HFFc6 (cell line): ENCODE measurements at regions not wholly inside any gene's neighbourhood (a gene's known extent, or its start where the extent isn't known, plus 50 kb on each side); places are given as distances from the start of the nearest gene placed in this dataset.
"Not testable (repeated sequence)": the region's sequence is repeated elsewhere in the genome, so short reads cannot be mapped to it uniquely, and the experiment has no call there.

Experiments
- DNase-seq: peaks from one replicate; pipeline ENCODE4 v3.0.0-alpha.2; 2018
- H3K27ac Mint-ChIP-seq: 2 replicates; pipeline ENCODE4 v1.8.0; 2020; ENCODE audit warnings: mild to moderate bottlenecking, mixed read lengths
- H3K27me3 Mint-ChIP-seq: 2 replicates; pipeline ENCODE4 v1.8.0; 2021; ENCODE audit warnings: mild to moderate bottlenecking, moderate library complexity, mixed read lengths; ENCODE audit not compliant: insufficient read depth
- H3K36me3 Mint-ChIP-seq: 2 replicates; pipeline ENCODE4 v1.8.0; 2021; ENCODE audit warnings: low read depth, mixed read lengths
- H3K4me1 Mint-ChIP-seq: 2 replicates; pipeline ENCODE4 v1.8.0; 2020; ENCODE audit warnings: low read depth, mixed read lengths
- H3K4me3 Mint-ChIP-seq: 2 replicates; pipeline ENCODE4 v1.8.0; 2020; ENCODE audit warnings: mild to moderate bottlenecking, moderate library complexity, mixed read lengths
- H3K9me3 Mint-ChIP-seq: 2 replicates; pipeline ENCODE4 v1.8.0; 2020; ENCODE audit warnings: mild to moderate bottlenecking, mixed read lengths
- CTCF ChIP-seq: fragments of 200-600 bp; sonication (generic); IDR thresholded peaks from 2 replicates; pipeline ENCODE4 v1.5.0; 2021; ENCODE audit warnings: antibody characterized with exemption, mild to moderate bottlenecking

- no peak for DNase-seq
- peaks cover 61% of the 10 kb centered on the region for H3K4me1 Mint-ChIP-seq
- H3K36me3 Mint-ChIP-seq = peaks cover 11% of the 10 kb centered on the region
- TF ChIP-seq CTCF = no peak
- H3K9me3 Mint-ChIP-seq = peaks cover 9% of the 10 kb centered on the region
- H3K4me3 Mint-ChIP-seq = peak overlapping the region; percentile 47; the same call in 1 of the 2 replicates
- H3K27ac Mint-ChIP-seq = peak overlapping the region; percentile 74
- no peaks in the 10 kb centered on the region; the same call in 1 of the 2 replicates for H3K27me3 Mint-ChIP-seq
Measured at GRCh38 chr12:65675141-65675621, 149.1 kb upstream of the HMGA2 start.

- not testable (repeated sequence) for H3K27me3 Mint-ChIP-seq, H3K4me3 Mint-ChIP-seq, H3K27ac Mint-ChIP-seq, DNase-seq, H3K9me3 Mint-ChIP-seq
- Mint-ChIP-seq H3K36me3 (peaks cover 11% of the 10 kb centered on the region), H3K4me1 (peaks cover 50% of the 10 kb centered on the region)
Measured at GRCh38 chr12:65678172-65678571, 146.1 kb upstream of the HMGA2 start.

DNA sequence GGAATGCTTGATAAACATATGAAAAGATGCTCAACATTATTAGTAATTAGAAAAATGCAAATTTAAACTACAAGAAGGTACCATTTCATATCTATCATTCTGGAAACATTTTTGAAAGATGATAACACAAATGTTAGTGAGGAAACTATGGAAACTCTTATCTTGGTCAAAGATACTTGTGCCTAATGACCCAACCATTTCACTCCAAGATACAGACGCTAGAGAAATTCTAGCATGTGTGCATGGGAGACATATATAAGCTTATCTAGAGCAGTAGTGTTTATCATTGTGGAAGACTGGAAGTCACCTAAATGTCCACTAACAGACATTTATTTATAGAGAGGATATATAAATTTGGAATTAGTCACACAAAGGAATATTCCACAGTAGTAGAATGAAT lies 143.1 kb upstream of the HMGA2 start:
- no peak overlapping the region for H3K4me3 Mint-ChIP-seq
- peaks cover 16% of the 10 kb centered on the region for H3K36me3 Mint-ChIP-seq
- H3K27me3 Mint-ChIP-seq = no peaks in the 10 kb centered on the region
- no peak for DNase-seq
- peaks cover 38% of the 10 kb centered on the region for H3K4me1 Mint-ChIP-seq
- peaks cover 9% of the 10 kb centered on the region for H3K9me3 Mint-ChIP-seq
- TF ChIP-seq CTCF = no peak
- no peak overlapping the region for H3K27ac Mint-ChIP-seq

GRCh38 chr12:65682112-65682511 lies 142.2 kb upstream of the HMGA2 start:
- H3K27ac Mint-ChIP-seq = no peak overlapping the region
- peaks cover 21% of the 10 kb centered on the region for H3K36me3 Mint-ChIP-seq
- DNase-seq = no peak
- no peak overlapping the region for H3K4me3 Mint-ChIP-seq
- no peak for TF ChIP-seq CTCF
- H3K4me1 Mint-ChIP-seq = peaks cover 35% of the 10 kb centered on the region
- no peaks in the 10 kb centered on the region for H3K27me3 Mint-ChIP-seq
- H3K9me3 Mint-ChIP-seq = peaks cover 9% of the 10 kb centered on the region

DNA sequence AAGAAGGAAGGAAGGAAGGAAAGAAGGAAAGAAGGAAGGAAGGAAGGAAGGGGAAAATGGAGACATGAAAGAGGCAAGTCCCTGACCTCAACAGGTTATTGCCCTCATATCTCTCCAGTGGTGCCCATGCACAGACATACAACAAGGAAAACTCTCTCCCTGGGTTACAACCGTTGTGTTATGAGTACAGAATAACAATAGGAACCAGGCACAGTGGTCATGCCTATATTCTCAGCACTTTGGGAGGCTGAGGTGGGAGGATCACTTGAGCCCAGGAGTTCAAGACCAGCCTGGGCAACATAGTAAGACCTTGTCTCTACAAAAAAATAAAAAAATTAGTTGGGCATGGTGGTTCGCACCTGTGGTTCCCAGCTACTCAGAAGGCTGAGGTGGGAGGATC lies 139.4 kb upstream of the HMGA2 start:
- no peak for TF ChIP-seq CTCF

GRCh38 chr12:65685514-65685913 lies 138.8 kb upstream of the HMGA2 start:
- H3K27ac Mint-ChIP-seq = peak overlapping the region; percentile 20; the same call in 1 of the 2 replicates
- no peak overlapping the region for H3K4me3 Mint-ChIP-seq
- H3K36me3 Mint-ChIP-seq = peaks cover 10% of the 10 kb centered on the region
- no peaks in the 10 kb centered on the region for H3K9me3 Mint-ChIP-seq
- DNase-seq = peak; percentile 41
- no peaks in the 10 kb centered on the region for H3K27me3 Mint-ChIP-seq
- peaks cover 40% of the 10 kb centered on the region for H3K4me1 Mint-ChIP-seq
- TF ChIP-seq CTCF = peak; percentile 87

More for the DNA sequence above, 139.4 kb upstream of the HMGA2 start:
- Mint-ChIP-seq H3K4me3 (no peak overlapping the region), H3K36me3 (peaks cover 10% of the 10 kb centered on the region), H3K27me3 (no peaks in the 10 kb centered on the region), H3K9me3 (no peaks in the 10 kb centered on the region), H3K4me1 (peaks cover 35% of the 10 kb centered on the region), H3K27ac (no peak overlapping the region; the same call in 1 of the 2 replicates)
- DNase-seq = no peak
